H1 (cell line): ENCODE measurements at regions not wholly inside any gene's neighbourhood (a gene's known extent, or its start where the extent isn't known, plus 50 kb on each side); places are given as distances from the start of the nearest gene placed in this dataset.

ENCODE experiments used
- EP300 ChIP-seq, 2 experiments: IDR thresholded peaks; 1 replicate in 1 of 2; 2 replicates in 1 of 2; pipeline ENCODE4 v1.6.1; 2011 to 2012; ENCODE audit warnings: low read depth in 2 of 2, low read length in 2 of 2, mild to moderate bottlenecking in 2 of 2, borderline replicate concordance in 1 of 2, inconsistent platforms in 1 of 2, moderate library complexity in 1 of 2
- JUN ChIP-seq: IDR thresholded peaks from 2 replicates; pipeline ENCODE4 v1.6.1; 2011; ENCODE audit warnings: low read depth, mild to moderate bottlenecking, improper control_type of control experiment, low read length
- POLR2A ChIP-seq, 2 experiments: IDR thresholded peaks; 1 replicate in 1 of 2; 2 replicates in 1 of 2; pipeline ENCODE4 v1.6.1; 2011; ENCODE audit warnings: low read depth in 2 of 2, low read length in 2 of 2, mild to moderate bottlenecking in 2 of 2; ENCODE audit errors: control extremely low read depth in 1 of 2
- SP1 ChIP-seq: IDR thresholded peaks from 2 replicates; pipeline ENCODE4 v1.6.1; 2011; ENCODE audit warnings: low read depth, low read length
- YY1 ChIP-seq: IDR thresholded peaks from 2 replicates; pipeline ENCODE4 v1.6.1; 2011; ENCODE audit warnings: low read depth, mild to moderate bottlenecking, low read length
- TF ChIP-seq, protein P1 (sequence below), 3 experiments: IDR thresholded peaks; 1 replicate in 2 of 3; 2 replicates in 1 of 3; pipeline versions ENCODE4 v1.5.1 to v1.6.1; 2011; ENCODE audit warnings: low read length in 3 of 3, mild to moderate bottlenecking in 3 of 3, inconsistent platforms in 2 of 3, low read depth in 1 of 3, moderate library complexity in 1 of 3; ENCODE audit not compliant: insufficient read depth in 1 of 3; ENCODE audit errors: control extremely low read depth in 1 of 3

DNA sequence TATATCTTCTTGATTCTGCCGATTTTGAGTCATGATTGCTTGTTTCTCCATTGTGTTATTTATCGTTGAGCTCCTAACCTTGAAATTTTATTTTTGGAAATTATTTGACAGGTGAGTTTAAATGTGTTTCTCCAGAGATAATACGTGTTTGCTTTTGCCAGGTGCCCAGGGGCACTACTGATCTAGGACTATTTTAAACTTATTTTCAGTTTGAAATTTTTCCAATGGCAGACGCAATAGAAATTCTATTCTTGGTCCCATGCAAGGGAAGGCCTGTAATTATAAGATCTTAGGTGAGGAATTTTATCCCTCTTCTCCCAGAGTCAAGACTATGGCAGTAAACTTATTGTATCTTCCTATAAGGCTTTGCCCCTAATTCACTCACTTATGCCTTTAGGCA lies 252.8 kb downstream of the AEBP2 start:
- TF ChIP-seq EP300 (IDR thresholded peaks at IDR 0.05; ENCODE audit: borderline replicate concordance in 1 of 2, low read depth in 2 of 2, low read length in 2 of 2) (no peak), SP1 (no peak), POLR2A (IDR thresholded peaks at IDR 0.05; ENCODE audit: control extremely low read depth in 1 of 2, low read depth in 2 of 2, low read length in 2 of 2) (no peak), YY1 (no peak), JUN (no peak)
- TF ChIP-seq, protein P1, sequence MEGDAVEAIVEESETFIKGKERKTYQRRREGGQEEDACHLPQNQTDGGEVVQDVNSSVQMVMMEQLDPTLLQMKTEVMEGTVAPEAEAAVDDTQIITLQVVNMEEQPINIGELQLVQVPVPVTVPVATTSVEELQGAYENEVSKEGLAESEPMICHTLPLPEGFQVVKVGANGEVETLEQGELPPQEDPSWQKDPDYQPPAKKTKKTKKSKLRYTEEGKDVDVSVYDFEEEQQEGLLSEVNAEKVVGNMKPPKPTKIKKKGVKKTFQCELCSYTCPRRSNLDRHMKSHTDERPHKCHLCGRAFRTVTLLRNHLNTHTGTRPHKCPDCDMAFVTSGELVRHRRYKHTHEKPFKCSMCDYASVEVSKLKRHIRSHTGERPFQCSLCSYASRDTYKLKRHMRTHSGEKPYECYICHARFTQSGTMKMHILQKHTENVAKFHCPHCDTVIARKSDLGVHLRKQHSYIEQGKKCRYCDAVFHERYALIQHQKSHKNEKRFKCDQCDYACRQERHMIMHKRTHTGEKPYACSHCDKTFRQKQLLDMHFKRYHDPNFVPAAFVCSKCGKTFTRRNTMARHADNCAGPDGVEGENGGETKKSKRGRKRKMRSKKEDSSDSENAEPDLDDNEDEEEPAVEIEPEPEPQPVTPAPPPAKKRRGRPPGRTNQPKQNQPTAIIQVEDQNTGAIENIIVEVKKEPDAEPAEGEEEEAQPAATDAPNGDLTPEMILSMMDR (IDR thresholded peaks at IDR 0.05; ENCODE audit: control extremely low read depth in 1 of 3, insufficient read depth in 1 of 3, low read depth in 1 of 3, low read length in 3 of 3): no peak
